ENCODE measurements at regions not wholly inside any gene's neighbourhood (a gene's known extent, or its start where the extent isn't known, plus 50 kb on each side); places are given as distances from the start of the nearest gene placed in this dataset.

DNA sequence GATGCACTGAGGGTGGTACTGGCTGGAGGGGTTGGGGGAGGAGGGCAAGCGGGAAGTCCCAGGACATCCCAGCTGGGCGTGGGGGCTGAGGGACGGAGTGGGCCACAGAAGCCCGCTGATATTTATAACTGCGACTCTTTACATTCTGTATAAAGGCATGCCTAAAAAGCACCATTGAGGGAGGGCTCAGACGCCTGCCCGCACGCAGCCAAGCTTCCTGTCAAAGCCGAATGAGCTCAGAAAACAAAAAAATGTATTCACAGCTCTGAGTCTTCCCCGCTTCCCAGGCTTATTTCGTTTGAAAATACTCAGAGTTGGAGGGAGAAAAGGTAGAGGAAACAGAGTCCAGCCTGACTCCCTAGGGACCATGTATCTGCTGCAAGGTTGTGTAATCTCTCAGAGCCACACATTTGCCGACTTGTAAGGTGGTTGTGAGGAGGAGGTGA is 170.1 kb upstream of the HAAO start:
- Mint-ChIP-seq H3K9me3 (ENCODE audit: low read depth) (no peaks in the 10 kb centered on the region), H3K36me3 (no peaks in the 10 kb centered on the region), H3K4me3 (peak overlapping the region; percentile 14), H3K4me1 (ENCODE audit: low read depth) (peaks cover 15% of the 10 kb centered on the region), H3K27me3 (peaks cover 6% of the 10 kb centered on the region), H3K27ac (no peak overlapping the region)

GRCh38 chr2:42961961-42962360 is 169.6 kb upstream of the HAAO start:
- Mint-ChIP-seq H3K4me1 (ENCODE audit: low read depth) (peaks cover 15% of the 10 kb centered on the region), H3K27me3 (peaks cover 6% of the 10 kb centered on the region), H3K36me3 (no peaks in the 10 kb centered on the region), H3K4me3 (no peak overlapping the region), H3K9me3 (ENCODE audit: low read depth) (no peaks in the 10 kb centered on the region), H3K27ac (no peak overlapping the region)

DNA sequence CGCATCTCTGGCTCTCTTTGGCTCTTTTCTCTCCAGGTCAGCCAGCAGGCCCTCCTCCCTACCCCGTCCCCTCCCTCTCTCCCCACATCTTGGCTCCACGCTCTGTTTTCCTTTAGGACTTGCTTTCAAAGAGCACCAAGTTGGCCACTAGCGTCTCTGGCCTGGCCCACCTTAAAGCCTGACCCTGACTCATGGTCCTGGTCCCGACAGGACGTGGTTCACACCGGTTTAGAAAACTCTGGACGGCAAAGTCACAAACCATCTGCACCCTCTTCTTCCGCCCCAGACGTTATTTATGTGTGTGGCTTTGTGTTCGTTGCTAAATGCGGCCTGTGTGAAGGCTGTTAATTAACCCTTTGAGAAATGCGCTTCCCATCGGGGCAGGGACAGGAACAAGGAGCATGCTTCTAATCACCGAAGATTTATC is 169.0 kb upstream of the HAAO start:
- H3K27ac Mint-ChIP-seq, result peak overlapping the region; percentile 72
- H3K36me3 Mint-ChIP-seq, result no peaks in the 10 kb centered on the region
- peaks cover 6% of the 10 kb centered on the region for H3K27me3 Mint-ChIP-seq
- H3K4me1 Mint-ChIP-seq (ENCODE audit: low read depth), result peaks cover 15% of the 10 kb centered on the region
- no peak overlapping the region for H3K4me3 Mint-ChIP-seq
- no peaks in the 10 kb centered on the region for H3K9me3 Mint-ChIP-seq (ENCODE audit: low read depth)

GRCh38 chr2:42960842-42961180 is 168.4 kb upstream of the HAAO start:
- no peaks in the 10 kb centered on the region for H3K36me3 Mint-ChIP-seq
- H3K4me1 Mint-ChIP-seq (ENCODE audit: low read depth), result peaks cover 15% of the 10 kb centered on the region
- H3K9me3 Mint-ChIP-seq (ENCODE audit: low read depth), result no peaks in the 10 kb centered on the region
- H3K27ac Mint-ChIP-seq, result no peak overlapping the region
- H3K4me3 Mint-ChIP-seq, result no peak overlapping the region
- peaks cover 6% of the 10 kb centered on the region for H3K27me3 Mint-ChIP-seq

DNA sequence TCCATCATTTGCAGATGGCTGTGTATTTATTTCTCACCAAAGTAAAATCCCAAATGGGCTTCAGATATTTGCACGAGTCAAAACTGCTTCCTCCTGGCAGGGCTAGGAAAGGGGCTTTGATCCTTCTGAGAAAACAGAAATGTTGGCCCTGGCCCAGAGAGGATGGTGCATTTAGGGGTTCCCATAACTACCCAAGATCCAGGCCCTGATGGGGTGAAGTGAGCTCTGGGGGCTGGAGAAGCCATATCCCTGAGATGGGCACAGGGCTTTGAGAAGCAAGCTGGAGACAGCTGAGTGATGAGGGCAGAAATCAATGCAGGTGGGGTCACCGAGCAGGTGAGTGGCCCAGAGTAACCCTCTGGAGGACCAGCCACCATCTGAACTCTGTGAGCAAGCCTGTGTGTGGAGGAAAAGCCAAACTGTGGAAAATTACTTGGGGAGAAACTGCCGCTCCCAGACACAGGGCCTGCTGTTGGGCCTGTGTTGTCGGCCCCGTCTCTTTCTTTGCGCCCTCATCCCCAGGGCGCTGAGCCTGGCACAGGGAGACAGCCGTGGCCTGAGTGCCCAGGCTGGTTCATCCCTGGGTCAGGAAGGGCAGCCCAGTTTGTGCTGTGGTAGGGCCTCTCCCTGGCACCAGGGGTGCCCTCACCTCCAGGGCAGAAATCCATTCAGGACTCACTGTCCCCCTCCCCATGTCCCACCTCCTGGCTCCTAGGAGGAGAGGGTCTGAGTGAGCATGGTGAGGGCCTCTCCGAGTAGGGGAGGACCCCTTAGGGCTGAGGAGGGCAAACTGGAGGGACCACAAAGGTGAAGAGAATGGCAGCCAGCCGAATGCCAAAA is 167.8 kb upstream of the HAAO start:
- H3K27me3 Mint-ChIP-seq, result peaks cover 6% of the 10 kb centered on the region

DNA sequence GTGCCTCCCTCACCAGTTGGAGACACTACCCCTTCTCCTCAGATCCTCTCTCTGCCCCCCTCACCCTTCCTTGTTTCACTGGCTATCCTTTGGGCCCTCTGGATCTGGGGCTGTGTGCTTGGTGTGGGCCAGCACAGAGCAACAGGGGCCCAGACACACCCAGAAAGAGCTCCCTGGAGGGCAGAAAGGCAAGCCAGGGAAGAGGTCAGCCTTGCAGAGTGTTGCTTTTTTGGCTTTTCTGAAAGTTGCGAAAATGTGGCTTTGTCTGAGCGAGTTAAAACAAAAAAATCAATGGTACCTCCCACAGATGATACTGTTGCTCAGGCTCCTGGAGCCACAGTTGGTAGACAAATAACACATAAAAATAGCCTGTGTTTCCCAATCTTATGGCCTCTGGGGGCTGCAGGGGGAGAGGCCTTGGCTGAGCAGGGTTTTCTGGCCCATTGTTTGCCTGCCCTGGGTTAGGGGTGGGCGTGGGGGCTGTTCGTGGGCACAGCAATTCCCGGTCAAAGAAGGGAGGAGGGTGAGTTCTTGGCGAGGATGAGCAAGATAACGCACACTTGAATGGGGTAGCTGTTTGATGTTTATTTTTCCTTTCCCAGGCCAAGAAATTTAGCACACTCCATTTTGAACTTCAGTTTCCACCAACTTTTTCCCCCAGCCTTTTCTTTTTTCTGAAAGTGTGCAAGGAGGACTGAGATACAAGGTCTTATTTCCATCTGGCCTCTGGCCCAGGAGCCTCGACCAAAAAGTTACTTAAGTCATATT is 167.0 kb upstream of the HAAO start:
- Mint-ChIP-seq H3K27me3 (peaks cover 6% of the 10 kb centered on the region), H3K4me3 (no peak overlapping the region), H3K9me3 (ENCODE audit: low read depth) (no peaks in the 10 kb centered on the region), H3K27ac (no peak overlapping the region), H3K4me1 (ENCODE audit: low read depth) (peaks cover 15% of the 10 kb centered on the region), H3K36me3 (no peaks in the 10 kb centered on the region)

More for the DNA sequence above, 167.8 kb upstream of the HAAO start:
- Mint-ChIP-seq H3K36me3 (no peaks in the 10 kb centered on the region), H3K9me3 (ENCODE audit: low read depth) (no peaks in the 10 kb centered on the region), H3K4me1 (ENCODE audit: low read depth) (peaks cover 15% of the 10 kb centered on the region), H3K27ac (no peak overlapping the region), H3K4me3 (no peak overlapping the region)

DNA sequence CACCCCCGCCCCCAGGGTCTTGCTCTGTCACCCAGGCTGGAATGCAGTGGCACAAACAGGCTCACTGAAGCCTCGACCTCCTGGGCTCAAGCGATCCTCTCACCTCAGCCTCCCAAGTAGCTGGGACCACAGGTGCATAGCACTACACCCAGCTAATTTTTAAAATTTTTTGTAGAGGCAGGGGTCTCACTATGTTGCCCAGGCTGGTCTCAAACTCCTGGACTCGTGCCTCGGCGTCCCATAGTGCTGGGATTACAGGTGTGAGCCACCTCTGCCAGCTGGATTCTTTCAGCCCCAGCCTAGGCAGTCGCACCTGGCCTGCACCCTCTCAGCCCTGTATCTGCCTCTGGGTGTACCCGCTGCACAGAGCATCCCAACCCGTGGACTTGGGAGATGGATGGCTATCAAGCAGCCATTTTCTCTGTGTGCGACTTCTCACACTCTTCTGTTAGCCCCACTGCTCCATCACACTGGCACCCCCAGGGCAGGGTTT is 166.4 kb upstream of the HAAO start:
- Mint-ChIP-seq H3K4me3 (no peak overlapping the region), H3K4me1 (ENCODE audit: low read depth) (peaks cover 15% of the 10 kb centered on the region), H3K27me3 (peaks cover 6% of the 10 kb centered on the region), H3K9me3 (ENCODE audit: low read depth) (no peaks in the 10 kb centered on the region), H3K27ac (no peak overlapping the region), H3K36me3 (no peaks in the 10 kb centered on the region)

DNA sequence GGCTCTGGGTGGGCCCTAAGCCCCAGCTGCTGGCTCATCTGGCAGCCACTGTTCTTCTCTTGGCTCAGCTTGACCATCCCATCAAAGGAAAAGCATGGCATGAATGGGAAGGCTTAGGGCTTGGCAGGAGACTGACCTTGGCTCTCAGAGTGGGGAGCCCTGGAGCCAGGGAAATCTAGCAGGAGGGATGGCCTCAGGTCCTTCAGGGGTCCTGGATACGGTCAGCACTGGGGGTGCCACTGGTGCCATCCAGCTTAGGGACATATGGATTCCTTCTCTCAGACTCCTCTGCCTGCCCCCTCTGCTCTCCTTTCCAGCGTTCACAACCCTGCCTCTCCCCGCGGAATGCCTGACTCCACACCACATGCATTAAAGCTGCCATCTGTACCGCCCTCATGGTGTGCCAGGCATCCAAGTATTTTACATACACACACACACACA is 165.5 kb upstream of the HAAO start:
- no peaks in the 10 kb centered on the region for H3K36me3 Mint-ChIP-seq
- H3K27me3 Mint-ChIP-seq, result peaks cover 4% of the 10 kb centered on the region
- no peaks in the 10 kb centered on the region for H3K9me3 Mint-ChIP-seq (ENCODE audit: low read depth)
- H3K27ac Mint-ChIP-seq, result no peak overlapping the region
- H3K4me1 Mint-ChIP-seq (ENCODE audit: low read depth), result peaks cover 12% of the 10 kb centered on the region
- no peak overlapping the region for H3K4me3 Mint-ChIP-seq

GRCh38 chr2:42957109-42957860 is 164.9 kb upstream of the HAAO start:
- no peak overlapping the region for H3K4me3 Mint-ChIP-seq
- H3K27ac Mint-ChIP-seq, result no peak overlapping the region
- peaks cover 4% of the 10 kb centered on the region for H3K27me3 Mint-ChIP-seq
- no peaks in the 10 kb centered on the region for H3K9me3 Mint-ChIP-seq (ENCODE audit: low read depth)
- H3K36me3 Mint-ChIP-seq, result no peaks in the 10 kb centered on the region
- H3K4me1 Mint-ChIP-seq (ENCODE audit: low read depth), result peaks cover 7% of the 10 kb centered on the region

- Mint-ChIP-seq H3K27me3 (no peaks in the 10 kb centered on the region), H3K9me3 (ENCODE audit: low read depth) (no peaks in the 10 kb centered on the region), H3K4me3 (no peak overlapping the region), H3K4me1 (ENCODE audit: low read depth) (no peaks in the 10 kb centered on the region), H3K27ac (no peak overlapping the region), H3K36me3 (no peaks in the 10 kb centered on the region)
These were observed 162.0 kb upstream of the HAAO start for GRCh38 chr2:42954227-42954962.

GRCh38 chr2:42953216-42953615 is 160.8 kb upstream of the HAAO start:
- no peaks in the 10 kb centered on the region for H3K9me3 Mint-ChIP-seq (ENCODE audit: low read depth)
- H3K4me3 Mint-ChIP-seq, result no peak overlapping the region
- no peak overlapping the region for H3K27ac Mint-ChIP-seq

GRCh38 chr2:42951263-42951938 is 159.0 kb upstream of the HAAO start:
- Mint-ChIP-seq H3K27ac (no peak overlapping the region), H3K27me3 (no peaks in the 10 kb centered on the region), H3K4me1 (ENCODE audit: low read depth) (peaks cover 4% of the 10 kb centered on the region), H3K9me3 (ENCODE audit: low read depth) (no peaks in the 10 kb centered on the region), H3K36me3 (no peaks in the 10 kb centered on the region), H3K4me3 (no peak overlapping the region)

More at GRCh38 chr2:42953216-42953615, 160.8 kb upstream of the HAAO start:
- H3K27me3 Mint-ChIP-seq, result no peaks in the 10 kb centered on the region
- H3K36me3 Mint-ChIP-seq, result no peaks in the 10 kb centered on the region
- H3K4me1 Mint-ChIP-seq (ENCODE audit: low read depth), result no peaks in the 10 kb centered on the region

DNA sequence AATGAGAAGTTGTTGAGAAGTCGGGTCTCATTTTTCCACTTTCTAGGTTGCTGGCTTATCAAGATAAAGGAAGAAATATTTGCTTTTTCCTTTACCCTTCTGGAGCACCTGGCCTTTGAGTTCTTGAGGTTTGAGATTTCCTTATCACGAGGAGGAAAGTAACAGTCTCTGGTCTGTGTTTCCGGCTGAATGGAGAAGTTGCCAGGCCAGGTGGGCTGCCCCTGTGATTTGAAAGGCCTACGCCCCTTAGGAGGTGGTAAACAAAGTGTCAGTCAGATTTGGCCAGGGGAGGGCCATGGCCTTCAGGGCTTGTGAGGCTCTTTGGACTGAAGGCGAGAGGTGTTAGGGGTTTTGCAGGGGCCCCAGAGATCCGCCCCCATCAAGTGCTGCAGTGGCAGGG is 156.7 kb upstream of the HAAO start:
- Mint-ChIP-seq H3K4me1 (ENCODE audit: low read depth) (peaks cover 4% of the 10 kb centered on the region), H3K36me3 (no peaks in the 10 kb centered on the region), H3K27me3 (no peaks in the 10 kb centered on the region), H3K27ac (no peak overlapping the region), H3K4me3 (no peak overlapping the region), H3K9me3 (ENCODE audit: low read depth) (no peaks in the 10 kb centered on the region)

Data from activated naive CD8-positive, alpha-beta T cell (primary cell).